NCI-H2029 treated with DMSO at 0.1 percent for 48 hours (cell line): ENCODE measurements at regions not wholly inside any gene's neighbourhood (a gene's known extent, or its start where the extent isn't known, plus 50 kb on each side); places are given as distances from the start of the nearest gene placed in this dataset.
"Not testable (repeated sequence)": the region's sequence is repeated elsewhere in the genome, so short reads cannot be mapped to it uniquely, and the experiment has no call there.

Source experiments
- DNase-seq: peaks from one replicate; lab custom pipeline; 2025; lab: John Stamatoyannopoulos, UW

DNA sequence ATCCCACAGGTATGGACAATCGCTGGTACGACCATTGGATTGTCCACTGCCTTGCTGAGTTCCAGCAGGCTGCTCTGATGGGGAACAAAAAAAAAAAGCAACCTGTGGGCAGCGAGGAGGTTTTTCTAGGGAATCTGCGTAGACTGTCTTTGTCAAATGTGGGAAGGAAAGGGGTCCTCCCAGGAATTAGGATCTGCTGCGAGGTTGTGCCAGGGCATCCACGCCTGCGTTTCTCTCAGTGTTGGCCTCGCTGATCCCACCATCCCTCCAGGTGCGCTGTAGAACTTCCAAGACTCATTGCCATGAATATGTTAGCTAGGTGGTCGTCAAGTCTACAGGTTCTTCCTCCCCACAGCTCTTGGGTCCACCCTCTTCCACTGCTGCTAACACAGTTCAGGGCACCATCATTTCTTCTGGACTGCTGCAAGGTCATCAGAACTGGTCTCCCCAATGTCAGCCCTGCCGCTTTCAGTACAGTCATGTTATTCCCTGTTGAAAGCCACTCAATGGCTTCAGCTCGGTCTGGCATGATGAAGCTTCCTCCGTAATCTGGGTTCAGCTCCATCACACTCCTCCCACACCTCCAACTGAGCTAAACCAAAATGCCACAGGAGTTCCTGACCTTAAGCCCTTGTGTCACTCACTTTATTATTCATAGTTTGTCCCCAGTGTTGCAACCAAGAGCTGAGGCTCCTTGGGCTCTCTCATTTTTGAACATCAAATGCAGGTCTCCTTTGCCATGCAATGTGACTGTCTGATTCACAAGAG lies 79.5 kb upstream of the DMRT1 start:
- DNase-seq, result no peak

GRCh38 chr9:763692-764091 lies 77.8 kb upstream of the DMRT1 start:
- DNase-seq, result no peak

GRCh38 chr9:764105-764524 lies 77.4 kb upstream of the DMRT1 start:
- DNase-seq, result no peak

- DNase-seq, result no peak
Observed at GRCh38 chr9:764986-765385, 76.5 kb upstream of the DMRT1 start.

DNA sequence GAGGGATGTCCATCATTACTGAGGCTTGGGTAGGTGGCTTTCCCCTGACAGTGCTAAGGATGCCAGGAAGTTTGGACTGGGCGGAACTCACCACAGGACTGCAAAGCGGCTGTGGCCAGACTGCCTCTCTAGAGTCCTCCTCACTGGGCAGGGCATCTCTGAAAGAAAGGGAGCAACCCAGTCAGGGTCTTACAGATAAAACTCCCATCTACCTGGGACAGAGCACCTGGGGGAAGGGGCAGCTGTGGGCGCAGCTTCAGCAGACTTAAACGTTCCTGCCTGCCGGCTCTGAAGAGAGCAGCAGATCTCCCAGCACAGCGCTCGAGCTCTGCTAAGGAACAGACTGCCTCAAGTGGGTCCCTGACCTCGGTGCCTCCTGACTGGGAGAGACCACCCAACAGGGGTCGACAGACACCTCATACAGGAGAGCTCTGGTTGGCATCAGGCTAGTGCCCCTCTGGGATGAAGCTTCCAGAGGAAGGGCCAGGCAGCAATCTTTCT lies 74.4 kb upstream of the DMRT1 start:
- DNase-seq, result not testable (repeated sequence)

DNA sequence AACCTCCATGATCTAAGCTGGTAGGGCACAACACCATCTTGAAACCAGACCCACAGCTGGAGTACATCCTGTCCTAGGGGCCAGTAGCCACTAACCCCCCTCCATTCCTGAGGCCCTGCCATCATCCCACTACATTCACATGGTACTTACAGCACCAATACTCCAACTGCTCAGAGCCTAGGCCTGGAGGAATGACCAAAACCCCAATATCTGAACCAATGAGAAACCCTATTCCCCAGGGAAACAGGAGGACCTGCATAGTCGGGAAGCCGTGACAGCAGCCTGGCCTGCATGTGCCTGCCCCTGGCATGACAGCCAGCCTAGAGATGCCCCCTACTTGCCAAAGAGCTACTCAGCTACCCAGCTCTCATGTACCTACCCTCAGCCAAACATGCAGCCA lies 65.4 kb upstream of the DMRT1 start:
- DNase-seq, result no peak

- DNase-seq, result no peak
Observed at GRCh38 chr9:777978-778377, 63.5 kb upstream of the DMRT1 start.

DNA sequence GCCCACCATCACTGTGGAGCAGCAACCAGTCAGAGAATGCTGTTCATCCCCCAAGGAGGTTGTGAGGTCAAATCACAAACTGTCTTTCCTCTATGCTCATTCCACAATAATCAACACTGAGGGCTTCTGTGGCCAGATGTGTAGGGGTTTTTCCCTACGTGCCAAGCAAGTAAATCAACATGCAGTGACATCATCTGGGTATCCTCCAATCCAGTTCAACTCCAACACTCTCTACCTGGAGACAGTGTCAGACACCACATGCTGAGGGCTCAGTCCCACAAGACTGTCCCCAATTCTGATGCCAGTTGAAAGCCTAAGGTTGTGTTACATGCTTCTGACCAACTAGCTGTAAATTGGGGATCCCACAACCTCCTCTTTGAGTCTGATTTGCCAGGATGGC lies 57.3 kb upstream of the DMRT1 start:
- DNase-seq, result no peak

DNA sequence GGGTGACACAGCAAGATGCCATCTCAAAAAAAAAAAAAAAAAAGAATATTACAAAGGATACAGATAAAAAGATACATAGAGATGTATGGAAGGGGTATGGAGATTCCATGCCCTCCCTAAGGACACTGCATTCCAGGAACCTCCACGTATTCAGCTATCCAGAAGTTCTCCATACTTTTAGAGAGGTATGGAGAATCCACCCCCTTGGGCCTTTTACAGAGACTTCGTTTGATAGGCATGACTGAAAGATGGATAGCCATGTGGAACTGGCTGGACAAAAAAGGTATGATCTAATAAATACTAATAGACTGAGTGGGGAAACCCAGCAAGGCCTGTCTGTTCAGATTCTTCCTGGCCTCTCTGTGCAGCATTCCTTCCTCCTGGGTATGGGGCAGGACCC lies 56.6 kb upstream of the DMRT1 start:
- DNase-seq, result no peak

DNA sequence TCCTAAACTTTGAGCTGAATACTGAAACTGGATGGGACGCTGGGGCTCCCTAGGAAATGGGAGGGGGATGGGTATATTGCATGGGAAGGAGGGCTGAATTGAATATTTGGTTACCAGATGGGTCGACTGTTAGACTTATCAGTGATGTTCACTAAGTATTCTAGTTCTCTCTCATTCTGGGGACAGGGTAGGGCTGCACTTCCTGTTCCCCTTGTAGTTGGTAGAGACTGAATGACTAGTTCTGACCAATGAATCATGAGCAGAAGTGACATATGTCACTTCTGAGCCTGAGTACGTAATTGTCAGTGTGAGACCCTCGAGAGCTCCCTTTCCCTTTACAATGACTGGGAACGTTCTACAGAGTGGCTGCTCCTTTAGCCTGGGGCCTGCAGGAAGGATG lies 55.5 kb upstream of the DMRT1 start:
- DNase-seq, result no peak

GRCh38 chr9:786405-786804 lies 55.1 kb upstream of the DMRT1 start:
- DNase-seq, result no peak

DNA sequence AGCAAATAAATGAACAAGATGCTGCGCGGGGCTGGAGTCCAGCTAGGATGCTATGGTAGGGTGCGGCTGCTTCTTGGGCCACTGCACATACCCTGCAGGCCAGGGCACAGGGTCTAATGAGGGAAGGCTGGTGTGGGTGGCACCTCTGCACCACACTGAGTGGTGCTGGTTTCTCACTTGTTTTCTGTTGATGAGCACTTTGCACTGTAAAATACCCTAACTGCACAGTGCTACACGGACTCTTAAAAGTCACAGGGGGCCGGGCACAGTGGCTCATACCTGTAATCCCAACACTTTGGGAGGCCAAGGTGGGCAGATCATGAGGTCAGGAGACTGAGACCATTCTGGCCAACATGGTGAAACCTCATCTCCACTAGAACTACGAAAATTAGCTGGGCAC lies 52.7 kb upstream of the DMRT1 start:
- DNase-seq, result no peak
